Peyer's patch (tissue), 4 donors: ENCODE measurements at regions not wholly inside any gene's neighbourhood (a gene's known extent, or its start where the extent isn't known, plus 50 kb on each side); places are given as distances from the start of the nearest gene placed in this dataset.

ENCODE experiments used
- DNase-seq, 3 donors: peaks; one replicate each; pipeline ENCODE4 v3.0.0-alpha.2; 2017 to 2019
- H3K27ac ChIP-seq, 4 donors: fragments of 200-600 bp; sonication (generic); one replicate each; pipeline ENCODE4 v1.5.1; 2016 to 2019
- H3K27me3 ChIP-seq, 2 donors: fragments of 200-600 bp; sonication (generic); one replicate each; pipeline ENCODE4 v1.5.1; 2019
- H3K36me3 ChIP-seq, 3 donors: fragments of 200-600 bp; sonication (generic); one replicate each; pipeline ENCODE4 v1.5.1; 2016 to 2019
- H3K4me1 ChIP-seq, 4 donors: fragments of 200-600 bp; sonication (generic); one replicate each; pipeline ENCODE4 v1.5.1; 2016 to 2019
- H3K4me3 ChIP-seq, 4 donors: fragments of 200-600 bp; sonication (generic); 1 replicate in 3 of 4; 2 replicates in 1 of 4; pipeline ENCODE4 v1.5.1; 2016 to 2019; ENCODE audit warnings: mild to moderate bottlenecking in 1 of 4
- H3K9me3 ChIP-seq, 4 donors: fragments of 200-600 bp; sonication (generic); one replicate each; pipeline ENCODE4 v1.5.1; 2016 to 2019; ENCODE audit warnings: mild to moderate bottlenecking in 1 of 4
- POLR2A ChIP-seq, 2 donors: fragments of 450-650 bp; IDR thresholded peaks; one replicate each; pipeline ENCODE4 v1.5.1; 2017; ENCODE audit warnings: antibody characterized with exemption in 2 of 2, mild to moderate bottlenecking in 2 of 2, moderate library complexity in 2 of 2
- TF ChIP-seq, protein P1 (sequence below), 6 experiments: fragments of 450-650 bp in 4 of 6; fragments of 200-600 bp in 2 of 6; sonication (generic) in 1 of 6; IDR thresholded peaks; one replicate each; pipeline ENCODE4 v1.5.1; 2017 to 2019; ENCODE audit warnings: antibody characterized with exemption in 6 of 6, mild to moderate bottlenecking in 3 of 6, moderate library complexity in 1 of 6

DNA sequence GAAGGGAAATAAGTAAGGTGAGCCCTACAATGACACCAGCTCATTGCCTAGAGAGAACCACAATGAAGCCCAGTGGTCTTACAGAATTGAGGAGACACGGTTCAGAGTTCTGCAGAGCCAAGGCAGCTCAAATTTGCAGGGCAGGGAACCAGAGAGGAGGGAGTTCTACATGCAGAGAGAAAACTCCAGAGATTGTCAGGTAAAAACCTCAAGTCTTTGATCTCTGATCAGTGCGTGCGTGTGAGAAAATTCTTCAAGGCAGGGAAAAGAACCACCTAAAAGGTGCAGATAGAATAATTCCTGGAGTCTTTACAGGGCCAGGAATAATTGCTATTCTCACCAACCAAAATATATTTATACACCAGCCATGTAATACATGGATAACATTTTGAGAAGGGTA lies 88.0 kb upstream of the SNRK start:
- no peak for TF ChIP-seq POLR2A (IDR thresholded peaks at IDR 0.05)
- TF ChIP-seq, protein P1, sequence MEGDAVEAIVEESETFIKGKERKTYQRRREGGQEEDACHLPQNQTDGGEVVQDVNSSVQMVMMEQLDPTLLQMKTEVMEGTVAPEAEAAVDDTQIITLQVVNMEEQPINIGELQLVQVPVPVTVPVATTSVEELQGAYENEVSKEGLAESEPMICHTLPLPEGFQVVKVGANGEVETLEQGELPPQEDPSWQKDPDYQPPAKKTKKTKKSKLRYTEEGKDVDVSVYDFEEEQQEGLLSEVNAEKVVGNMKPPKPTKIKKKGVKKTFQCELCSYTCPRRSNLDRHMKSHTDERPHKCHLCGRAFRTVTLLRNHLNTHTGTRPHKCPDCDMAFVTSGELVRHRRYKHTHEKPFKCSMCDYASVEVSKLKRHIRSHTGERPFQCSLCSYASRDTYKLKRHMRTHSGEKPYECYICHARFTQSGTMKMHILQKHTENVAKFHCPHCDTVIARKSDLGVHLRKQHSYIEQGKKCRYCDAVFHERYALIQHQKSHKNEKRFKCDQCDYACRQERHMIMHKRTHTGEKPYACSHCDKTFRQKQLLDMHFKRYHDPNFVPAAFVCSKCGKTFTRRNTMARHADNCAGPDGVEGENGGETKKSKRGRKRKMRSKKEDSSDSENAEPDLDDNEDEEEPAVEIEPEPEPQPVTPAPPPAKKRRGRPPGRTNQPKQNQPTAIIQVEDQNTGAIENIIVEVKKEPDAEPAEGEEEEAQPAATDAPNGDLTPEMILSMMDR (IDR thresholded peaks at IDR 0.05) = no peak
- no peaks in the 10 kb centered on the region for H3K36me3 ChIP-seq
- peaks cover 0 to 7% (median 3%) of the 10 kb centered on the region in 4 donors for H3K4me1 ChIP-seq
- no peaks in the 10 kb centered on the region for H3K9me3 ChIP-seq
- no peaks in the 10 kb centered on the region for H3K27me3 ChIP-seq
- no peak overlapping the region for H3K4me3 ChIP-seq
- no peak for DNase-seq
- no peak overlapping the region for H3K27ac ChIP-seq

- Histone ChIP-seq H3K27me3 (no peaks in the 10 kb centered on the region), H3K27ac (no peak overlapping the region), H3K4me3 (no peak overlapping the region), H3K4me1 (peaks cover 0 to 7% (median 3%) of the 10 kb centered on the region in 4 donors), H3K36me3 (no peaks in the 10 kb centered on the region), H3K9me3 (no peaks in the 10 kb centered on the region)
- no peak for DNase-seq
- no peak for TF ChIP-seq POLR2A (IDR thresholded peaks at IDR 0.05)
- TF ChIP-seq, protein P1 (IDR thresholded peaks at IDR 0.05) = no peak
Observed at GRCh38 chr3:43197181-43197580, 89.2 kb upstream of the SNRK start.

DNA sequence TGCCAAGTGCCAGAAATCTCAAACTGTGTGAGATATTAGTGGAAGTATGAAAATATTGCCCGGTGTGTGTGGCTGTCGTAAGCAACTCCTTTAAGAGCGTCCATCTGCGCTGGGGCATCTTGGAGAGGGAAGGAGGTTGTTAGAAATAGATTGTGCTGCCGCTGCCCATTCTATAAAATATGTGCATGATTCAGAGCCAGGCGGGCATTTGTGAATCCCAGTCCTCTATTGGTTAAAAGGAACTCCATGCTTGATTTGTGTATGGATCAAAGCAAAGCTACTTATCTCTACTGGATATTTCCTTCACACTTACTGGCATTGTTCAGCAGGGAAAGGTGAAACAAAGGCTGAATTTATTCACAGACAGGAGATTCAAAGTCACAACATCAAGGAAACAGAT lies 89.6 kb upstream of the SNRK start:
- TF ChIP-seq POLR2A (IDR thresholded peaks at IDR 0.05) = no peak
- TF ChIP-seq, protein P1 (IDR thresholded peaks at IDR 0.05) = no peak
- Histone ChIP-seq H3K4me3 (no peak overlapping the region), H3K36me3 (no peaks in the 10 kb centered on the region), H3K9me3 (no peaks in the 10 kb centered on the region), H3K27ac (no peak overlapping the region), H3K27me3 (no peaks in the 10 kb centered on the region), H3K4me1 (peaks cover 0 to 7% (median 3%) of the 10 kb centered on the region in 4 donors)
- no peak for DNase-seq

DNA sequence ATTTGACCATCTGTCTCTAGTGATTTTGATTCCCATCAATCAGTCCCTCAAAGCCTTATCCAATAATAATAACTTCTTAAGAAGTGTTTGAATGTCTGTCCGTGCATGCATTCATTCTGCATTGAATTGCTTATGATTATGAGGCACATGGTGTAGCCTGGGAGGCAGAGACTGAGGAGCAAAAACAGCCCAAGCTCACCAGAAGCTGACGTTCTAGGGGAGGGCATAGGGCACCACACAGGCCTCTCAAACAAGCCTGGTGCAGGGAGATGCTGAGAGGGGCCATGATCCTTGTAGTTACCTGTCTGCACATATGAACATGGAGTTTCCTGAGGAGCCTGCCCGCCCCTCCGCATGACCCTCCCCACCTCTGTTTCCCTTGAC lies 89.2 kb upstream of the POMGNT2 start:
- Histone ChIP-seq H3K27ac (peak overlapping the region; percentile 49 to 83 (median 68)), H3K36me3 (no peaks in the 10 kb centered on the region), H3K4me1 (peaks cover 0 to 7% (median 3%) of the 10 kb centered on the region in 4 donors), H3K4me3 (no peak overlapping the region), H3K9me3 (no peaks in the 10 kb centered on the region), H3K27me3 (no peaks in the 10 kb centered on the region)
- no peak for TF ChIP-seq POLR2A (IDR thresholded peaks at IDR 0.05)
- TF ChIP-seq, protein P1 (IDR thresholded peaks at IDR 0.05) = no peak
- DNase-seq = no peak

DNA sequence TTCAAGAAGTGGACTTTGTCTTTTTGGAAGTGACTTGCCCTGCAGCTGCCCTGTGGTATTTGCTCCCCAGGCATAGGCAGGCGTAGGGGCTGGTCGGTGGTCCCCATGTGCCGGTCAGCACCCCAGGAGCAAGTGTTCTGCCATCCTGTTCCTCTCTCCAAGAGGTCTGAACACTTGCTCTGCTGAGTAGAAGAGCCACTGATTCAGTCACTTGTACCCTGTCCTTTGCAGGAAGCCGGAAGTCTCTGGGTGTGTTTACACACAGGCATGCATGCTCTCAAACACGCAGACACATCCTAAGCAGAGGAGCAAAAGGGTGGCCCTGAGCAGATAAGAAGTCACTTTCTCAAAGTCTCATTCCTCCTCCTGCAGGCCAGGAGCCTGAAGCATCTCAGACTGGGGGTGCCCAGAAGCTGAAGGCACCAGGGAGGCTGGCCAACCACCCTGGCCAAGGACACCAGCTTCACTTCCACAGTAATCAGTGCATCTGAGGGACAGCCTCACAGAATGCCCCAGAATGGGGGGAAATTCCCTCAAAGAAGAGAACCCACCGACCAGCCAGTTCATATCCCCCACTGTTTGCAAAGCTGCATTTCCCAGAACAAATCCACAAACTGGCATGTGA lies 88.7 kb upstream of the POMGNT2 start:
- TF ChIP-seq, protein P1 (IDR thresholded peaks at IDR 0.05) = peak in 2 of 6 experiments; percentile 15 to 21
- peak; percentile 25 to 35 for TF ChIP-seq POLR2A (IDR thresholded peaks at IDR 0.05)
- peaks cover 0 to 7% (median 3%) of the 10 kb centered on the region in 4 donors for H3K4me1 ChIP-seq
- no peaks in the 10 kb centered on the region for H3K27me3 ChIP-seq
- H3K9me3 ChIP-seq = no peaks in the 10 kb centered on the region
- no peak overlapping the region for H3K4me3 ChIP-seq
- peak overlapping the region; percentile 60 to 83 (median 68) for H3K27ac ChIP-seq
- peak; percentile 37 to 79 (median 63) for DNase-seq
- H3K36me3 ChIP-seq = no peaks in the 10 kb centered on the region
